ENCODE measurements at regions not wholly inside any gene's neighbourhood (a gene's known extent, or its start where the extent isn't known, plus 50 kb on each side); places are given as distances from the start of the nearest gene placed in this dataset.

DNA sequence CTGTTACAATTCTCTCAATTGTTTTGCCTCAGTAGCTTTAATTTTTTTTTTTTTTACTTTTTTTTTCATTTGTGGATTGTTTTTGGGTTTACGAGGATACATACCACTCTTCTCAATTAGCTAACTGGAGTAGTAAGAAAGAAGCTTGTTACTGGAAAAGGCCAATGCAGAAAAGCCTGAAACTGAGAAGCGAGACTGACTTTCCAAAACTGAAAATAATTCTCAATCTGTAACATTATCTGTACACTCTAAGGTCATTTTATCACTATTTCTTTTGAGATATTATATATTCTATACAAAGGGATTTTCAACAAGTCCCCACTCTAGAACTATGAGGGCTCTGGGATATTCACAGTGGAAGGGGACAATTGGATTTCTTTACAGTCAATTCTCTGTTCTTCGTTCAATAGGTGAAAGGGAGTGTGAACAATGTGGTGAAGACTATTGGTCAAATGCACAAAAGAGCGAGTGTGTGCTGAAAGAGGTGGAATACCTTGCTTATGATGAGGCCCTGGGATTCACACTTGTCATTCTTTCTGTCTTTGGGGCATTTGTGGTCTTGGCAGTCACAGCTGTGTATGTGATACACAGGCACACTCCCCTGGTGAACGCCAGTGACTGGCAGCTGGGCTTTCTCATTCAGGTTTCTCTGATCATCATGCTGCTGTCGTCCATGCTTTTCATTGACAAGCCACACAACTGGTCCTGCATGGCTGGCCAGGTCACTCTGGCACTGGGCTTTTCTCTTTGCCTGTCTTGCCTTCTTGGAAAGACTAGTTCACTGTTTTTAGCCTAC is 83.9 kb upstream of the KCNAB1 start:
- TF ChIP-seq, protein P1, sequence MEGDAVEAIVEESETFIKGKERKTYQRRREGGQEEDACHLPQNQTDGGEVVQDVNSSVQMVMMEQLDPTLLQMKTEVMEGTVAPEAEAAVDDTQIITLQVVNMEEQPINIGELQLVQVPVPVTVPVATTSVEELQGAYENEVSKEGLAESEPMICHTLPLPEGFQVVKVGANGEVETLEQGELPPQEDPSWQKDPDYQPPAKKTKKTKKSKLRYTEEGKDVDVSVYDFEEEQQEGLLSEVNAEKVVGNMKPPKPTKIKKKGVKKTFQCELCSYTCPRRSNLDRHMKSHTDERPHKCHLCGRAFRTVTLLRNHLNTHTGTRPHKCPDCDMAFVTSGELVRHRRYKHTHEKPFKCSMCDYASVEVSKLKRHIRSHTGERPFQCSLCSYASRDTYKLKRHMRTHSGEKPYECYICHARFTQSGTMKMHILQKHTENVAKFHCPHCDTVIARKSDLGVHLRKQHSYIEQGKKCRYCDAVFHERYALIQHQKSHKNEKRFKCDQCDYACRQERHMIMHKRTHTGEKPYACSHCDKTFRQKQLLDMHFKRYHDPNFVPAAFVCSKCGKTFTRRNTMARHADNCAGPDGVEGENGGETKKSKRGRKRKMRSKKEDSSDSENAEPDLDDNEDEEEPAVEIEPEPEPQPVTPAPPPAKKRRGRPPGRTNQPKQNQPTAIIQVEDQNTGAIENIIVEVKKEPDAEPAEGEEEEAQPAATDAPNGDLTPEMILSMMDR (IDR thresholded peaks at IDR 0.05; ENCODE audit: insufficient read depth, low read length, poor library complexity, severe bottlenecking) = no peak
- TF ChIP-seq EZH2phosphoT487 (conservative IDR thresholded peaks at IDR 0.05; ENCODE audit: low read length) = no peak

Measured in SU-DHL-6 (cell line).